ENCODE measurements at regions not wholly inside any gene's neighbourhood (a gene's known extent, or its start where the extent isn't known, plus 50 kb on each side); places are given as distances from the start of the nearest gene placed in this dataset.

GRCh38 chr3:81375921-81376320, 385.5 kb downstream of the GBE1 start:
- intact Hi-C loops (cut with DNase I): no loop called here
- peaks cover 0 to 9% of the 10 kb centered on the region in 2 donors for H3K27me3 ChIP-seq

GRCh38 chr3:81364411-81364810, 397.0 kb downstream of the GBE1 start:
- no peaks in the 10 kb centered on the region for H3K4me1 ChIP-seq
- peak in 1 of 4 donors; percentile 10 for DNase-seq
- H3K36me3 ChIP-seq: no peaks in the 10 kb centered on the region
- intact Hi-C loops (cut with DNase I): no loop called here
- no peak for ATAC-seq
- peaks cover 0 to 15% of the 10 kb centered on the region in 2 donors for H3K9me3 ChIP-seq
- H3K27me3 ChIP-seq: no peaks in the 10 kb centered on the region
- no peak overlapping the region for H3K27ac ChIP-seq
- H3K4me3 ChIP-seq: no peak overlapping the region
- TF ChIP-seq, protein P1, sequence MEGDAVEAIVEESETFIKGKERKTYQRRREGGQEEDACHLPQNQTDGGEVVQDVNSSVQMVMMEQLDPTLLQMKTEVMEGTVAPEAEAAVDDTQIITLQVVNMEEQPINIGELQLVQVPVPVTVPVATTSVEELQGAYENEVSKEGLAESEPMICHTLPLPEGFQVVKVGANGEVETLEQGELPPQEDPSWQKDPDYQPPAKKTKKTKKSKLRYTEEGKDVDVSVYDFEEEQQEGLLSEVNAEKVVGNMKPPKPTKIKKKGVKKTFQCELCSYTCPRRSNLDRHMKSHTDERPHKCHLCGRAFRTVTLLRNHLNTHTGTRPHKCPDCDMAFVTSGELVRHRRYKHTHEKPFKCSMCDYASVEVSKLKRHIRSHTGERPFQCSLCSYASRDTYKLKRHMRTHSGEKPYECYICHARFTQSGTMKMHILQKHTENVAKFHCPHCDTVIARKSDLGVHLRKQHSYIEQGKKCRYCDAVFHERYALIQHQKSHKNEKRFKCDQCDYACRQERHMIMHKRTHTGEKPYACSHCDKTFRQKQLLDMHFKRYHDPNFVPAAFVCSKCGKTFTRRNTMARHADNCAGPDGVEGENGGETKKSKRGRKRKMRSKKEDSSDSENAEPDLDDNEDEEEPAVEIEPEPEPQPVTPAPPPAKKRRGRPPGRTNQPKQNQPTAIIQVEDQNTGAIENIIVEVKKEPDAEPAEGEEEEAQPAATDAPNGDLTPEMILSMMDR (IDR thresholded peaks at IDR 0.05): no peak

More at GRCh38 chr3:81375921-81376320, 385.5 kb downstream of the GBE1 start:
- H3K36me3 ChIP-seq: no peaks in the 10 kb centered on the region
- H3K9me3 ChIP-seq: no peaks in the 10 kb centered on the region
- no peak overlapping the region for H3K4me3 ChIP-seq
- DNase-seq (no peak), ATAC-seq (no peak)
- no peaks in the 10 kb centered on the region for H3K4me1 ChIP-seq
- TF ChIP-seq, protein P1 (IDR thresholded peaks at IDR 0.05): no peak
- no peak overlapping the region for H3K27ac ChIP-seq

GRCh38 chr3:81363816-81364215, 397.6 kb downstream of the GBE1 start:
- no peak overlapping the region for H3K4me3 ChIP-seq
- peaks cover 0 to 15% of the 10 kb centered on the region in 2 donors for H3K9me3 ChIP-seq
- no peak for ATAC-seq
- H3K4me1 ChIP-seq: no peaks in the 10 kb centered on the region
- no peaks in the 10 kb centered on the region for H3K36me3 ChIP-seq
- no peak overlapping the region for H3K27ac ChIP-seq
- intact Hi-C loops (cut with DNase I): no loop called here
- TF ChIP-seq, protein P1 (IDR thresholded peaks at IDR 0.05): no peak
- DNase-seq: no peak
- no peaks in the 10 kb centered on the region for H3K27me3 ChIP-seq

DNA sequence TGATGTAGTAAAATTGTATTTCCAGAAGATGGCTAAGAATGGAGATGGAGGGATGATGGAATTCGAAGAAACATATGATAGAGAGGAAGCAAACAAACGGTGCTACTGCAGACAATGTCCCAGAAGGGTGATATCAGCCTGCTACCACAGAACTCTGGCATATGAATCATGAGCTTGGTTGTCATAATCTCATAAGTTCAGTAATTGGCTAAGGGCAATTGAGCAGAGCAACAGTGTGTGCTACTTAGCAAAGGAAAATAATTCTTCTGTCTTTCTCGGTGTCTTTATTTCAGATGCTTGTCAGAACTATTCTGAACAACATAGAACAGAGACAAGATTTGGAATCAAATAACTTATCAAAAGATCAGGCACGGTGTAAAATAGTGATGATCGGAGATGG, 407.3 kb downstream of the GBE1 start:
- Histone ChIP-seq H3K27ac (no peak overlapping the region), H3K36me3 (no peaks in the 10 kb centered on the region), H3K4me3 (no peak overlapping the region), H3K4me1 (no peaks in the 10 kb centered on the region), H3K27me3 (no peaks in the 10 kb centered on the region), H3K9me3 (no peaks in the 10 kb centered on the region)
- DNase-seq (no peak), ATAC-seq (no peak)
- TF ChIP-seq, protein P1 (IDR thresholded peaks at IDR 0.05): no peak
- intact Hi-C loops (cut with DNase I): no loop called here

DNA sequence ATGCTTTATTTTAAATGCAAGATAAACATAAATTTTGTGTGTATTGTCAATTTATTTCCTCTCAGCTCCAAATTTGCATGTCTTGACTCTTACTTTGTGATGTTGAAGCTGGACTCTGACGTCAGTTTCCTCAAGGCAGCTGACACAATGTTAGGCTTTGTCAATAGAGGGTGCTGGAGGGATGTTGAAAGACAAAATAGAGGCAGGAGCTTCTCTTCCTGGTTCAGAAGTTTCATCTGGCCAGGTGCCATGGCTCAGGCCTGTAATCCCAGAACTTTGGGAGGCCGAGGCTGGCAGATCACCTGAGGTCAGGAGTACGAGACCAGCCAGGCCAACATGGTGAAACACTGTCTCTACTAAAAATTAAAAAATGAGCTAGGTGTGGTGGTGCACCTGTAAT, 408.6 kb downstream of the GBE1 start:
- no peaks in the 10 kb centered on the region for H3K27me3 ChIP-seq
- intact Hi-C loops (cut with DNase I): no loop called here
- no peaks in the 10 kb centered on the region for H3K9me3 ChIP-seq
- no peaks in the 10 kb centered on the region for H3K4me1 ChIP-seq
- ATAC-seq: no peak
- no peak overlapping the region for H3K4me3 ChIP-seq
- no peaks in the 10 kb centered on the region for H3K36me3 ChIP-seq
- TF ChIP-seq, protein P1 (IDR thresholded peaks at IDR 0.05): no peak
- no peak overlapping the region for H3K27ac ChIP-seq
- DNase-seq: peak in 1 of 4 donors; percentile 30
